PC-9 (cell line): ENCODE measurements at regions not wholly inside any gene's neighbourhood (a gene's known extent, or its start where the extent isn't known, plus 50 kb on each side); places are given as distances from the start of the nearest gene placed in this dataset.

Source experiments
- BruUV-seq: library from RNA; stranded (reverse); fragments of 400-500 nt; replicated peaks from 2 replicates; lab custom pipeline; 2021; lab: Mats Ljungman, UMichigan
- CTCF ChIA-PET: fragments of 300-600 bp; sonication (Branson Sonifier 250); formaldehyde crosslinking; loops from one replicate; lab custom pipeline; 2022; ENCODE audit warnings: antibody characterized with exemption; lab: Charles Lee
- POLR2A ChIA-PET: fragments of 300-600 bp; sonication (Branson Sonifier 250); formaldehyde crosslinking; loops from one replicate; lab custom pipeline; 2022; ENCODE audit warnings: antibody characterized with exemption; ENCODE audit not compliant: unreplicated experiment; lab: Charles Lee
- DNase-seq, 2 experiments: peaks; one replicate each; pipeline versions ENCODE4 v3.0.0 to v3.0.0-alpha.2; 2015 to 2022; ENCODE audit warnings: mixed read lengths in 1 of 2
- H2AFZ ChIP-seq: fragments of 200-600 bp; sonication (generic); 2 replicates; pipeline ENCODE4 v1.8.1; 2017; ENCODE audit warnings: antibody characterized with exemption
- H3F3A ChIP-seq: fragments of 200-600 bp; sonication (generic); 2 replicates; pipeline ENCODE4 v1.8.1; 2017; ENCODE audit warnings: antibody characterized with exemption, mild to moderate bottlenecking, low read depth; ENCODE audit not compliant: insufficient read depth
- H3K27ac ChIP-seq: fragments of 200-600 bp; sonication (generic); 2 replicates; pipeline ENCODE4 v1.6.1; 2016; ENCODE audit warnings: mixed run types
- H3K27me3 ChIP-seq: fragments of 200-600 bp; sonication (generic); 2 replicates; pipeline ENCODE4 v1.6.1; 2016; ENCODE audit warnings: low read depth, mixed run types; ENCODE audit not compliant: insufficient read depth
- H3K36me3 ChIP-seq: fragments of 200-600 bp; sonication (generic); 2 replicates; pipeline ENCODE4 v1.6.1; 2016; ENCODE audit warnings: low read depth, mixed run types
- H3K4me1 ChIP-seq: fragments of 200-600 bp; sonication (generic); replicated peaks from 2 replicates; pipeline ENCODE4 v1.6.1; 2016; ENCODE audit warnings: mixed run types; ENCODE audit not compliant: insufficient read depth
- H3K4me2 ChIP-seq: fragments of 200-600 bp; sonication (generic); 2 replicates; pipeline ENCODE4 v1.6.1; 2017; ENCODE audit warnings: mixed run types
- H3K4me3 ChIP-seq: fragments of 200-600 bp; sonication (generic); 2 replicates; pipeline ENCODE4 v1.6.1; 2016; ENCODE audit warnings: mixed run types
- H3K79me2 ChIP-seq: fragments of 200-600 bp; sonication (generic); 2 replicates; pipeline ENCODE4 v1.6.1; 2017; ENCODE audit warnings: low read depth, mixed run types
- H3K9me2 ChIP-seq: fragments of 200-600 bp; sonication (generic); 2 replicates; pipeline ENCODE4 v1.8.1; 2017; ENCODE audit warnings: mild to moderate bottlenecking; ENCODE audit not compliant: insufficient read depth
- H3K9me3 ChIP-seq: fragments of 200-600 bp; sonication (generic); 2 replicates; pipeline ENCODE4 v1.8.1; 2016; ENCODE audit warnings: low read depth; ENCODE audit not compliant: insufficient read depth
- H4K20me1 ChIP-seq: fragments of 200-600 bp; sonication (generic); 2 replicates; pipeline ENCODE4 v1.8.1; 2017; ENCODE audit not compliant: insufficient read depth
- CTCF ChIP-seq: fragments of 200-600 bp; sonication (generic); conservative IDR thresholded peaks from 2 replicates; pipeline ENCODE4 v1.6.1; 2017; ENCODE audit warnings: mixed run types, antibody characterized with exemption, mild to moderate bottlenecking, moderate library complexity
- EZH2 ChIP-seq: fragments of 200-600 bp; sonication (generic); IDR thresholded peaks from 2 replicates; pipeline ENCODE4 v1.8.0; 2017; ENCODE audit warnings: antibody characterized with exemption, low read depth
- intact Hi-C: fragments of 100-400 bp; cut with micrococcal nuclease; formaldehyde crosslinking; loops from one replicate; pipeline ENCODE4 v1.10.0; 2022; ENCODE audit not compliant: unreplicated experiment

- no peaks in the 10 kb centered on the region for H3K79me2 ChIP-seq
- H3K4me2 ChIP-seq: no peak overlapping the region
- no peaks in the 10 kb centered on the region for H4K20me1 ChIP-seq
- no peaks in the 10 kb centered on the region for H3K27me3 ChIP-seq
- H3K4me3 ChIP-seq: no peak overlapping the region
- H3K9me3 ChIP-seq: no peaks in the 10 kb centered on the region
- POLR2A ChIA-PET: no interaction called here
- intact Hi-C loops: no loop called here
- H3K4me1 ChIP-seq: no peaks in the 10 kb centered on the region
- H3K36me3 ChIP-seq: no peaks in the 10 kb centered on the region
- H3K9me2 ChIP-seq: no peaks in the 10 kb centered on the region
- CTCF ChIA-PET: no interaction called here
- H2AFZ ChIP-seq: peak overlapping the region; percentile 52; the same call in 1 of the 2 replicates
- no TSS peak for BruUV-seq
- no peak for TF ChIP-seq EZH2
- no peak for TF ChIP-seq CTCF
- no peaks in the 10 kb centered on the region for H3F3A ChIP-seq
- no peak for DNase-seq
- H3K27ac ChIP-seq: no peak overlapping the region
These were observed 779.5 kb downstream of the SOCS6 start for GRCh38 chr18:71068338-71068737.

GRCh38 chr18:71049893-71050292 lies 761.0 kb downstream of the SOCS6 start:
- Histone ChIP-seq H3K9me2 (no peaks in the 10 kb centered on the region), H3K4me1 (peaks cover 17% of the 10 kb centered on the region; the same call in 1 of the 2 replicates), H4K20me1 (no peaks in the 10 kb centered on the region), H3K27me3 (no peaks in the 10 kb centered on the region), H3K4me3 (no peak overlapping the region), H3K36me3 (no peaks in the 10 kb centered on the region), H3K27ac (no peak overlapping the region), H3K4me2 (no peak overlapping the region), H3K79me2 (no peaks in the 10 kb centered on the region), H3K9me3 (no peaks in the 10 kb centered on the region), H3F3A (no peaks in the 10 kb centered on the region), H2AFZ (no peak overlapping the region)
- intact Hi-C loops: no loop called here
- no peak for DNase-seq
- CTCF ChIA-PET: no interaction called here
- POLR2A ChIA-PET: no interaction called here
- no peak for TF ChIP-seq EZH2
- no peak for TF ChIP-seq CTCF
- no TSS peak for BruUV-seq

GRCh38 chr18:71047882-71048281 lies 759.0 kb downstream of the SOCS6 start:
- Histone ChIP-seq H3K9me2 (no peaks in the 10 kb centered on the region), H3K9me3 (no peaks in the 10 kb centered on the region), H3K36me3 (no peaks in the 10 kb centered on the region), H3K4me1 (peaks cover 9% of the 10 kb centered on the region; the same call in 1 of the 2 replicates), H3F3A (no peaks in the 10 kb centered on the region), H3K79me2 (no peaks in the 10 kb centered on the region), H3K27me3 (no peaks in the 10 kb centered on the region), H4K20me1 (no peaks in the 10 kb centered on the region), H2AFZ (no peak overlapping the region), H3K4me2 (no peak overlapping the region), H3K4me3 (no peak overlapping the region), H3K27ac (no peak overlapping the region)
- TF ChIP-seq EZH2 (no peak), CTCF (no peak)
- DNase-seq: no peak
- POLR2A ChIA-PET: no interaction called here
- no TSS peak for BruUV-seq
- CTCF ChIA-PET: no interaction called here
- intact Hi-C loops: no loop called here
